Trophoblast cell (in vitro differentiated cells and primary cell): ENCODE measurements at regions not wholly inside any gene's neighbourhood (a gene's known extent, or its start where the extent isn't known, plus 50 kb on each side); places are given as distances from the start of the nearest gene placed in this dataset.
A peak's percentile ranks its signal among the peaks of the same experiment; 100 is the strongest.

ENCODE experiments used
- DNase-seq, 2 donors: peaks; one replicate each; pipeline ENCODE4 v3.0.0-alpha.2; 2016
- H2AFZ ChIP-seq: 2 replicates; pipeline ENCODE4 v1.6.1; 2013; ENCODE audit warnings: low read length, moderate library complexity, mild to moderate bottlenecking; ENCODE audit not compliant: insufficient read depth, poor library complexity
- H2AK5ac ChIP-seq: 2 replicates; pipeline ENCODE4 v1.6.1; 2013; ENCODE audit warnings: mild to moderate bottlenecking, low read length
- H2BK120ac ChIP-seq: 2 replicates; pipeline ENCODE4 v1.6.1; 2013; ENCODE audit warnings: low read length, mild to moderate bottlenecking, moderate library complexity; ENCODE audit not compliant: insufficient read depth, poor library complexity
- H2BK12ac ChIP-seq: 2 replicates; pipeline ENCODE4 v1.6.1; 2013; ENCODE audit warnings: mild to moderate bottlenecking, low read length, moderate library complexity
- H2BK5ac ChIP-seq: 2 replicates; pipeline ENCODE4 v1.6.1; 2013; ENCODE audit warnings: low read length, low read depth, moderate library complexity, mild to moderate bottlenecking; ENCODE audit not compliant: poor library complexity
- H3K14ac ChIP-seq: 2 replicates; pipeline ENCODE4 v1.6.1; 2013; ENCODE audit warnings: mild to moderate bottlenecking, low read length
- H3K18ac ChIP-seq: 2 replicates; pipeline ENCODE4 v1.6.1; 2013; ENCODE audit warnings: mild to moderate bottlenecking, low read length
- H3K23ac ChIP-seq: 2 replicates; pipeline ENCODE4 v1.6.1; 2013; ENCODE audit warnings: low read length
- H3K27ac ChIP-seq: 2 replicates; pipeline ENCODE4 v1.5.1; 2013; ENCODE audit warnings: low read depth, mild to moderate bottlenecking, inconsistent platforms, low read length, moderate library complexity
- H3K27me3 ChIP-seq: 2 replicates; pipeline ENCODE4 v1.6.1; 2013; ENCODE audit warnings: inconsistent platforms, mild to moderate bottlenecking, low read length, moderate library complexity; ENCODE audit not compliant: insufficient read depth
- H3K36me3 ChIP-seq, 2 experiments: 1 replicate in 1 of 2; 2 replicates in 1 of 2; pipeline ENCODE4 v1.6.1; 2013; ENCODE audit warnings: low read length in 2 of 2, mild to moderate bottlenecking in 2 of 2, moderate library complexity in 1 of 2; ENCODE audit not compliant: insufficient read depth in 2 of 2, control insufficient read depth in 1 of 2
- H3K4ac ChIP-seq: 2 replicates; pipeline ENCODE4 v1.6.1; 2013; ENCODE audit warnings: low read depth, mild to moderate bottlenecking, low read length, moderate library complexity
- H3K4me1 ChIP-seq, 2 experiments: 1 replicate in 1 of 2; 2 replicates in 1 of 2; pipeline ENCODE4 v1.6.1; 2013; ENCODE audit warnings: low read length in 2 of 2, mild to moderate bottlenecking in 2 of 2, moderate library complexity in 1 of 2; ENCODE audit not compliant: insufficient read depth in 2 of 2, control insufficient read depth in 1 of 2
- H3K4me2 ChIP-seq: 2 replicates; pipeline ENCODE4 v1.6.1; 2013; ENCODE audit warnings: inconsistent platforms, mild to moderate bottlenecking, low read length, moderate library complexity
- H3K4me3 ChIP-seq: 2 replicates; pipeline ENCODE4 v1.5.1; 2013; ENCODE audit warnings: mild to moderate bottlenecking, low read depth, low read length, inconsistent platforms
- H3K79me1 ChIP-seq: one replicate; pipeline ENCODE4 v1.6.1; 2013; ENCODE audit warnings: low read length
- H3K79me2 ChIP-seq: 2 replicates; pipeline ENCODE4 v1.6.1; 2013; ENCODE audit warnings: low read length, mild to moderate bottlenecking; ENCODE audit not compliant: control insufficient read depth, insufficient read depth, poor library complexity
- H3K9ac ChIP-seq: 2 replicates; pipeline ENCODE4 v1.6.1; 2013; ENCODE audit warnings: mild to moderate bottlenecking, low read length
- H3K9me3 ChIP-seq: 2 replicates; pipeline ENCODE4 v1.6.1; 2013; ENCODE audit warnings: low read depth, mild to moderate bottlenecking, control low read depth, inconsistent platforms, low read length; ENCODE audit not compliant: insufficient read depth
- H4K12ac ChIP-seq: 2 replicates; pipeline ENCODE4 v1.6.1; 2013; ENCODE audit warnings: low read depth, mild to moderate bottlenecking, low read length, moderate library complexity
- H4K8ac ChIP-seq: 2 replicates; pipeline ENCODE4 v1.6.1; 2013; ENCODE audit warnings: low read depth, mild to moderate bottlenecking, low read length, moderate library complexity
- H4K91ac ChIP-seq: one replicate; pipeline ENCODE4 v1.6.1; 2013; ENCODE audit warnings: low read depth, mild to moderate bottlenecking, low read length, moderate library complexity
- WGBS: extraction: QIAGEN DNeasy Blood & Tissue Kit; methylation state at CpG from one replicate; pipeline ENCODE4 v1.1.7; 2013; ENCODE audit warnings: missing lambda C conversion rate; ENCODE audit not compliant: insufficient read length, insufficient coverage; ENCODE audit errors: extremely low coverage; 5-methylcytosine and 5-hydroxymethylcytosine counted together

- Histone ChIP-seq H3K18ac (no peak overlapping the region), H3K27ac (no peak overlapping the region), H2BK5ac (no peak overlapping the region), H3K4me1 (peaks cover 9 to 13% of the 10 kb centered on the region in 2 experiments), H3K4ac (no peak overlapping the region), H2AK5ac (no peak overlapping the region), H3K4me3 (no peak overlapping the region), H3K23ac (no peak overlapping the region), H3K14ac (no peak overlapping the region), H3K9me3 (peaks cover 3% of the 10 kb centered on the region), H4K12ac (no peak overlapping the region), H2AFZ (no peak overlapping the region), H4K8ac (no peak overlapping the region), H3K27me3 (no peaks in the 10 kb centered on the region), H2BK120ac (no peak overlapping the region), H3K79me2 (no peaks in the 10 kb centered on the region), H2BK12ac (no peak overlapping the region), H4K91ac (no peak overlapping the region), H3K79me1 (no peaks in the 10 kb centered on the region), H3K36me3 (no peaks in the 10 kb centered on the region), H3K4me2 (no peak overlapping the region), H3K9ac (no peak overlapping the region)
- no peak for DNase-seq
- WGBS, result no CpG with 5 or more reads among the region's 10 CpGs
These were observed 52.4 kb downstream of the GLI2 start for GRCh38 chr2:120787822-120788700.

GRCh38 chr2:120791243-120791961 is 55.7 kb downstream of the GLI2 start:
- Histone ChIP-seq H3K9ac (no peak overlapping the region), H2AK5ac (no peak overlapping the region), H3K4me2 (peak overlapping the region; percentile 35), H3K18ac (no peak overlapping the region), H3K4me3 (peak overlapping the region; percentile 49), H2BK120ac (no peak overlapping the region), H3K23ac (peak overlapping the region; percentile 84), H3K27ac (no peak overlapping the region), H4K91ac (no peak overlapping the region), H3K14ac (no peak overlapping the region), H3K36me3 (no peaks in the 10 kb centered on the region), H4K8ac (no peak overlapping the region), H2AFZ (no peak overlapping the region), H4K12ac (no peak overlapping the region), H3K79me2 (no peaks in the 10 kb centered on the region), H3K9me3 (peaks cover 3% of the 10 kb centered on the region), H3K4me1 (peaks cover 9 to 12% of the 10 kb centered on the region in 2 experiments), H3K27me3 (no peaks in the 10 kb centered on the region), H2BK5ac (no peak overlapping the region), H3K4ac (no peak overlapping the region), H2BK12ac (no peak overlapping the region), H3K79me1 (no peaks in the 10 kb centered on the region)
- WGBS, result no CpG with 5 or more reads among the region's 14 CpGs
- no peak for DNase-seq

DNA sequence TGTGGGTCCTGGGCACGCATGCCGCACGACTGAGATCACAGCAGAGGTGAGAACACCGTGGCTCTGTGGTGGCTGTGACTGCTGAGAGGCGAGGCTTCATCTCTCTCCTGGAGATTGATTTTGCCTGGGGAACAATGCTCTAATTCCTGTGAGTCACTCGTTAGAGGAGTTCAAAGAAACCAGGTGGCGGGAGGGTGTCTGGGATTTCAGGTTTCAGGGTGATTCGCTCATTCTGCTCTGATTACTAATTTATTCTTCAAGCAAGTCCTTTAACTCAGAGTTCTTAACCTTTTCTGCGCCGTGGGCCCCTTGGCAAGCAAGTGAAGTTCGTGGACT is 56.3 kb downstream of the GLI2 start:
- H3K18ac ChIP-seq, result no peak overlapping the region
- peak; percentile 29 to 48 for DNase-seq
- H3K27ac ChIP-seq, result no peak overlapping the region
- peak overlapping the region; percentile 84 for H3K23ac ChIP-seq
- peaks cover 9 to 12% of the 10 kb centered on the region in 2 experiments for H3K4me1 ChIP-seq
- H3K4me2 ChIP-seq, result peak overlapping the region; percentile 35
- H4K8ac ChIP-seq, result no peak overlapping the region
- H3K79me2 ChIP-seq, result no peaks in the 10 kb centered on the region
- no peak overlapping the region for H4K91ac ChIP-seq
- H2AK5ac ChIP-seq, result no peak overlapping the region
- peaks cover 3% of the 10 kb centered on the region for H3K9me3 ChIP-seq
- H4K12ac ChIP-seq, result no peak overlapping the region
- H3K14ac ChIP-seq, result no peak overlapping the region
- no peak overlapping the region for H2BK5ac ChIP-seq
- H3K27me3 ChIP-seq, result no peaks in the 10 kb centered on the region
- H3K36me3 ChIP-seq, result no peaks in the 10 kb centered on the region
- no peak overlapping the region for H2BK120ac ChIP-seq
- no peak overlapping the region for H3K4ac ChIP-seq
- peak overlapping the region; percentile 49 for H3K4me3 ChIP-seq
- no peaks in the 10 kb centered on the region for H3K79me1 ChIP-seq
- H2BK12ac ChIP-seq, result no peak overlapping the region
- H2AFZ ChIP-seq, result no peak overlapping the region
- no CpG with 5 or more reads among the region's 11 CpGs for WGBS
- H3K9ac ChIP-seq, result no peak overlapping the region

- Histone ChIP-seq H3K14ac (no peak overlapping the region), H3K4me3 (no peak overlapping the region), H4K12ac (no peak overlapping the region), H4K91ac (no peak overlapping the region), H3K18ac (no peak overlapping the region), H2BK12ac (no peak overlapping the region), H3K36me3 (no peaks in the 10 kb centered on the region), H2BK5ac (no peak overlapping the region), H2AFZ (no peak overlapping the region), H3K4ac (no peak overlapping the region), H3K4me1 (peaks cover 9% of the 10 kb centered on the region in 2 experiments), H3K79me2 (no peaks in the 10 kb centered on the region), H4K8ac (no peak overlapping the region), H3K9me3 (peaks cover 3% of the 10 kb centered on the region), H3K4me2 (no peak overlapping the region), H2BK120ac (no peak overlapping the region), H3K23ac (no peak overlapping the region), H2AK5ac (no peak overlapping the region), H3K27ac (no peak overlapping the region), H3K9ac (no peak overlapping the region), H3K79me1 (no peaks in the 10 kb centered on the region), H3K27me3 (no peaks in the 10 kb centered on the region)
- WGBS, result no CpG with 5 or more reads among the region's 10 CpGs
- no peak for DNase-seq
These were observed 58.2 kb downstream of the GLI2 start for GRCh38 chr2:120793682-120794403.
